Left colon (tissue), 2 donors: ENCODE measurements at regions not wholly inside any gene's neighbourhood (a gene's known extent, or its start where the extent isn't known, plus 50 kb on each side); places are given as distances from the start of the nearest gene placed in this dataset.

Experiments
- ATAC-seq: fragments of 200-7000 bp; cut with Tn5 transposase; one replicate; pipeline ENCODE4 v1.9.1; 2020; ENCODE audit warnings: mild to moderate bottlenecking, moderate library complexity
- DNase-seq, 2 donors: peaks; one replicate each; pipeline ENCODE4 v3.0.0-alpha.2; 2020
- intact Hi-C, 2 donors: fragments of 100-400 bp; cut with DNase I in 1 of 2; cut with micrococcal nuclease in 1 of 2; formaldehyde crosslinking; loops; one replicate each; pipeline versions ENCODE4 v1.11.2 to v1.14.0; 2022; cut with DNase I, micrococcal nuclease
- donor health status: DM: no; HTN: no; CAD: no.
- donor health status: DM: yes; HTN: yes; CAD: no.

GRCh38 chr1:36653850-36654249 is 171.1 kb upstream of the CSF3R start:
- intact Hi-C loops = no loop called here
- DNase-seq = no peak
- no peak for ATAC-seq

GRCh38 chr1:36652586-36652985 is 169.9 kb upstream of the CSF3R start:
- intact Hi-C loops = no loop called here
- no peak for ATAC-seq
- DNase-seq = no peak

- intact Hi-C loops = no loop called here
- DNase-seq (no peak), ATAC-seq (no peak)
Measured at GRCh38 chr1:36652011-36652410, 169.3 kb upstream of the CSF3R start.

GRCh38 chr1:36651176-36651910 is 168.6 kb upstream of the CSF3R start:
- no peak for DNase-seq
- ATAC-seq = no peak
- intact Hi-C loops = no loop called here

- ATAC-seq (peak; percentile 70), DNase-seq (peak; percentile 38 to 78)
- intact Hi-C loops = no loop called here
Measured at GRCh38 chr1:36650200-36651065, 167.7 kb upstream of the CSF3R start.

GRCh38 chr1:36645867-36646266 is 163.2 kb upstream of the CSF3R start:
- intact Hi-C loops = no loop called here
- DNase-seq (no peak), ATAC-seq (no peak)

- no peak for ATAC-seq
- intact Hi-C loops = no loop called here
- DNase-seq = no peak
Measured at GRCh38 chr1:36644556-36644955, 161.8 kb upstream of the CSF3R start.

GRCh38 chr1:36643371-36644270 is 160.9 kb upstream of the CSF3R start:
- intact Hi-C loops = no loop called here
- DNase-seq (peak; percentile 6 to 34), ATAC-seq (no peak)

GRCh38 chr1:36642802-36643201 is 160.1 kb upstream of the CSF3R start:
- ATAC-seq (no peak), DNase-seq (no peak)
- intact Hi-C loops = no loop called here

GRCh38 chr1:36641776-36642175 is 159.1 kb upstream of the CSF3R start:
- ATAC-seq (no peak), DNase-seq (no peak)
- intact Hi-C loops = no loop called here

GRCh38 chr1:36639461-36639860 is 156.7 kb upstream of the CSF3R start:
- DNase-seq (no peak), ATAC-seq (no peak)
- intact Hi-C loops = no loop called here

- no peak for ATAC-seq
- no peak for DNase-seq
- intact Hi-C loops = no loop called here
Measured at GRCh38 chr1:36638268-36638667, 155.6 kb upstream of the CSF3R start.

- no peak for ATAC-seq
Measured at GRCh38 chr1:36636206-36636605, 153.5 kb upstream of the CSF3R start.

GRCh38 chr1:36635284-36635683 is 152.6 kb upstream of the CSF3R start:
- ATAC-seq (no peak), DNase-seq (no peak)
- intact Hi-C loops = no loop called here

More at GRCh38 chr1:36636206-36636605, 153.5 kb upstream of the CSF3R start:
- intact Hi-C loops = no loop called here
- no peak for DNase-seq

- ATAC-seq (no peak), DNase-seq (no peak)
- intact Hi-C loops = no loop called here
Measured at GRCh38 chr1:36628804-36629203, 146.1 kb upstream of the CSF3R start.

- ATAC-seq (no peak), DNase-seq (no peak)
- intact Hi-C loops = no loop called here
Measured at GRCh38 chr1:36626435-36626834, 143.7 kb upstream of the CSF3R start.

- DNase-seq (no peak), ATAC-seq (no peak)
- intact Hi-C loops = no loop called here
Measured at GRCh38 chr1:36625935-36626310, 143.2 kb upstream of the CSF3R start.

- ATAC-seq = no peak
Measured at GRCh38 chr1:36625253-36625934, 142.7 kb upstream of the CSF3R start.

GRCh38 chr1:36624466-36624865 is 141.8 kb upstream of the CSF3R start:
- ATAC-seq (no peak), DNase-seq (no peak)
- intact Hi-C loops = no loop called here

More at GRCh38 chr1:36625253-36625934, 142.7 kb upstream of the CSF3R start:
- intact Hi-C loops = no loop called here
- DNase-seq = no peak
